ENCODE measurements at regions not wholly inside any gene's neighbourhood (a gene's known extent, or its start where the extent isn't known, plus 50 kb on each side); places are given as distances from the start of the nearest gene placed in this dataset.

- no peak for TF ChIP-seq MXI1 (IDR thresholded peaks at IDR 0.05; ENCODE audit: borderline replicate concordance, low read depth, low read length)
- no peak for TF ChIP-seq MAFK (conservative IDR thresholded peaks at IDR 0.05 in 1 of 2, IDR thresholded peaks at IDR 0.05 in 1 of 2; ENCODE audit: low read length in 2 of 2)
- no peak for TF ChIP-seq HDAC6 (IDR thresholded peaks at IDR 0.05; ENCODE audit: low read depth, low read length)
- TF ChIP-seq ZNF274 (CRISPR knock-in tag; IDR thresholded peaks at IDR 0.05): no peak
- TF ChIP-seq FOXK2 (IDR thresholded peaks at IDR 0.05): no peak
- no peak for TF ChIP-seq ETV5 (CRISPR knock-in tag; IDR thresholded peaks at IDR 0.05; ENCODE audit: borderline replicate concordance)
- TF ChIP-seq POLR2A (IDR thresholded peaks at IDR 0.05; ENCODE audit: insufficient read depth in 1 of 2, low read depth in 2 of 2, low read length in 2 of 2): no peak
- TF ChIP-seq HES4 (CRISPR knock-in tag; IDR thresholded peaks at IDR 0.05; ENCODE audit: borderline replicate concordance): no peak
- TF ChIP-seq ATF5 (CRISPR knock-in tag; IDR thresholded peaks at IDR 0.05; ENCODE audit: low read depth): no peak
- no peak for TF ChIP-seq HDAC2 (CRISPR knock-in tag; IDR thresholded peaks at IDR 0.05)
- TF ChIP-seq ZSCAN5A (CRISPR knock-in tag; IDR thresholded peaks at IDR 0.05; ENCODE audit: borderline replicate concordance): no peak
- TF ChIP-seq SUZ12 (IDR thresholded peaks at IDR 0.05; ENCODE audit: low read depth, low read length): no peak
- TF ChIP-seq ZNF549 (CRISPR knock-in tag; IDR thresholded peaks at IDR 0.05): no peak
These were observed 191.0 kb downstream of the ARL4C start for GRCh38 chr2:234305846-234306245.

Measured in HepG2 (cell line).